Epithelial cell of esophagus (primary cell): ENCODE measurements at regions not wholly inside any gene's neighbourhood (a gene's known extent, or its start where the extent isn't known, plus 50 kb on each side); places are given as distances from the start of the nearest gene placed in this dataset.

Experiments
- DNase-seq: peaks from one replicate; pipeline ENCODE4 v3.0.0; 2010; ENCODE audit warnings: low read depth
- H3K4me3 ChIP-seq: 2 replicates; pipeline ENCODE4 v1.5.1; 2011; ENCODE audit warnings: mild to moderate bottlenecking, low read length, control low read depth
- CTCF ChIP-seq: IDR thresholded peaks from 2 replicates; pipeline ENCODE4 v1.5.1; 2011; ENCODE audit warnings: low read depth, mild to moderate bottlenecking, low read length, control low read depth, inconsistent platforms; ENCODE audit not compliant: insufficient read depth; ENCODE audit errors: missing control alignments

GRCh38 chr2:18178736-18179349 lies 300.4 kb downstream of the KCNS3 start:
- TF ChIP-seq CTCF, result peak; percentile 89
- peak; percentile 71 for DNase-seq

GRCh38 chr2:18176679-18177215 lies 298.3 kb downstream of the KCNS3 start:
- TF ChIP-seq CTCF, result no peak
- H3K4me3 ChIP-seq, result no peak overlapping the region

More at GRCh38 chr2:18178736-18179349, 300.4 kb downstream of the KCNS3 start:
- no peak overlapping the region for H3K4me3 ChIP-seq

GRCh38 chr2:18172607-18173006 lies 294.1 kb downstream of the KCNS3 start:
- TF ChIP-seq CTCF, result no peak
- H3K4me3 ChIP-seq, result no peak overlapping the region
- DNase-seq, result no peak

More at GRCh38 chr2:18176679-18177215, 298.3 kb downstream of the KCNS3 start:
- DNase-seq, result no peak

- no peak overlapping the region for H3K4me3 ChIP-seq
- no peak for TF ChIP-seq CTCF
These were observed 293.0 kb downstream of the KCNS3 start for GRCh38 chr2:18171191-18172139.

GRCh38 chr2:18170642-18171041 lies 292.2 kb downstream of the KCNS3 start:
- TF ChIP-seq CTCF, result no peak
- no peak for DNase-seq
- H3K4me3 ChIP-seq, result no peak overlapping the region

More at GRCh38 chr2:18171191-18172139, 293.0 kb downstream of the KCNS3 start:
- DNase-seq, result peak; percentile 67

GRCh38 chr2:18169893-18170175 lies 291.4 kb downstream of the KCNS3 start:
- TF ChIP-seq CTCF, result no peak
- H3K4me3 ChIP-seq, result no peak overlapping the region
- DNase-seq, result no peak
